ENCODE measurements at regions not wholly inside any gene's neighbourhood (a gene's known extent, or its start where the extent isn't known, plus 50 kb on each side); places are given as distances from the start of the nearest gene placed in this dataset.

DNA sequence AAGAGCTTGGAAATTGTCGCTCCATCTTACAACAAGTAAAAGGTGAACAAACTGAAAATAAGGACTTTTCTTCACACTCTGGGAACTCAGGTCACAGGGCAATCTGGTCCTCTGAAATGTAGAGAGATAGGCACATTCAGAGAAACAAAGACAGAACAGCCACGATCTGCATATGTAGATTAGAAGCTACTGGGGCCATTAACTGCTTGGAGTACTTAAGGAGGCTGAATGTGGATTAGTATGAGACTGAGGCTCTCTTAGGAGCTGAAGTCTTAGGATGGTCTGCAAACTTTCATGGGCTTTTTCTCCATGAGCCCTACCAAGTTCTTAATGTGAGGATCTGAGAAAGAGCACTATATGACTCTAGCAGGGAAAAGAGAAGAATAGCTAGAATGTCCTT, 265.3 kb upstream of the NXPH2 start:
- TF ChIP-seq POLR2A (IDR thresholded peaks at IDR 0.05): no peak
- TF ChIP-seq EP300 (IDR thresholded peaks at IDR 0.05): no peak
- TF ChIP-seq, protein P1, sequence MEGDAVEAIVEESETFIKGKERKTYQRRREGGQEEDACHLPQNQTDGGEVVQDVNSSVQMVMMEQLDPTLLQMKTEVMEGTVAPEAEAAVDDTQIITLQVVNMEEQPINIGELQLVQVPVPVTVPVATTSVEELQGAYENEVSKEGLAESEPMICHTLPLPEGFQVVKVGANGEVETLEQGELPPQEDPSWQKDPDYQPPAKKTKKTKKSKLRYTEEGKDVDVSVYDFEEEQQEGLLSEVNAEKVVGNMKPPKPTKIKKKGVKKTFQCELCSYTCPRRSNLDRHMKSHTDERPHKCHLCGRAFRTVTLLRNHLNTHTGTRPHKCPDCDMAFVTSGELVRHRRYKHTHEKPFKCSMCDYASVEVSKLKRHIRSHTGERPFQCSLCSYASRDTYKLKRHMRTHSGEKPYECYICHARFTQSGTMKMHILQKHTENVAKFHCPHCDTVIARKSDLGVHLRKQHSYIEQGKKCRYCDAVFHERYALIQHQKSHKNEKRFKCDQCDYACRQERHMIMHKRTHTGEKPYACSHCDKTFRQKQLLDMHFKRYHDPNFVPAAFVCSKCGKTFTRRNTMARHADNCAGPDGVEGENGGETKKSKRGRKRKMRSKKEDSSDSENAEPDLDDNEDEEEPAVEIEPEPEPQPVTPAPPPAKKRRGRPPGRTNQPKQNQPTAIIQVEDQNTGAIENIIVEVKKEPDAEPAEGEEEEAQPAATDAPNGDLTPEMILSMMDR (IDR thresholded peaks at IDR 0.05): no peak
